CD4-positive, alpha-beta T cell treated with Interleukin-12 subunit alpha and Interleukin-12 subunit beta, for 1 hour (primary cell): ENCODE measurements at regions not wholly inside any gene's neighbourhood (a gene's known extent, or its start where the extent isn't known, plus 50 kb on each side); places are given as distances from the start of the nearest gene placed in this dataset.
"Not testable (repeated sequence)": the region's sequence is repeated elsewhere in the genome, so short reads cannot be mapped to it uniquely, and the experiment has no call there.

Experiments used
- DNase-seq: peaks from one replicate; pipeline ENCODE4 v3.0.0-alpha.2; 2020

GRCh38 chr6:9361749-9362148 is 926.4 kb upstream of the SLC35B3 start:
- no peak for DNase-seq

- DNase-seq, result no peak
These were observed 925.5 kb upstream of the SLC35B3 start for GRCh38 chr6:9360881-9361280.

- no peak for DNase-seq
These were observed 912.3 kb upstream of the SLC35B3 start for GRCh38 chr6:9347608-9348007.

- DNase-seq, result no peak
These were observed 911.6 kb upstream of the SLC35B3 start for GRCh38 chr6:9346923-9347322.

GRCh38 chr6:9335431-9335830 is 900.1 kb upstream of the SLC35B3 start:
- DNase-seq, result no peak

GRCh38 chr6:9334979-9335378 is 899.6 kb upstream of the SLC35B3 start:
- DNase-seq, result no peak

- DNase-seq, result no peak
These were observed 897.0 kb upstream of the SLC35B3 start for GRCh38 chr6:9332241-9332780.

- no peak for DNase-seq
These were observed 881.5 kb upstream of the SLC35B3 start for GRCh38 chr6:9316831-9317230.

GRCh38 chr6:9315966-9316650 is 880.8 kb upstream of the SLC35B3 start:
- DNase-seq, result no peak

GRCh38 chr6:9308284-9308683 is 872.9 kb upstream of the SLC35B3 start:
- DNase-seq, result no peak

- DNase-seq, result no peak
These were observed 872.4 kb upstream of the SLC35B3 start for GRCh38 chr6:9307786-9308185.

GRCh38 chr6:9307187-9307586 is 871.8 kb upstream of the SLC35B3 start:
- no peak for DNase-seq

GRCh38 chr6:9295644-9296043 is 860.3 kb upstream of the SLC35B3 start:
- no peak for DNase-seq

- DNase-seq, result no peak
These were observed 857.6 kb upstream of the SLC35B3 start for GRCh38 chr6:9292975-9293374.

- not testable (repeated sequence) for DNase-seq
These were observed 855.0 kb upstream of the SLC35B3 start for GRCh38 chr6:9290342-9290741.

GRCh38 chr6:9272671-9273070 is 837.3 kb upstream of the SLC35B3 start:
- no peak for DNase-seq

- DNase-seq, result no peak
These were observed 831.4 kb upstream of the SLC35B3 start for GRCh38 chr6:9266741-9267140.

- no peak for DNase-seq
These were observed 821.9 kb upstream of the SLC35B3 start for GRCh38 chr6:9257215-9257614.

GRCh38 chr6:9254251-9254650 is 818.9 kb upstream of the SLC35B3 start:
- DNase-seq, result no peak

GRCh38 chr6:9252799-9253198 is 817.5 kb upstream of the SLC35B3 start:
- no peak for DNase-seq

- no peak for DNase-seq
These were observed 815.5 kb upstream of the SLC35B3 start for GRCh38 chr6:9250852-9251251.

GRCh38 chr6:9248133-9248532 is 812.8 kb upstream of the SLC35B3 start:
- no peak for DNase-seq

- no peak for DNase-seq
These were observed 805.5 kb upstream of the SLC35B3 start for GRCh38 chr6:9240861-9241260.

GRCh38 chr6:9236443-9236842 is 801.1 kb upstream of the SLC35B3 start:
- DNase-seq, result no peak

GRCh38 chr6:9233686-9234085 is 798.3 kb upstream of the SLC35B3 start:
- DNase-seq, result no peak
